ENCODE measurements at regions not wholly inside any gene's neighbourhood (a gene's known extent, or its start where the extent isn't known, plus 50 kb on each side); places are given as distances from the start of the nearest gene placed in this dataset.

DNA sequence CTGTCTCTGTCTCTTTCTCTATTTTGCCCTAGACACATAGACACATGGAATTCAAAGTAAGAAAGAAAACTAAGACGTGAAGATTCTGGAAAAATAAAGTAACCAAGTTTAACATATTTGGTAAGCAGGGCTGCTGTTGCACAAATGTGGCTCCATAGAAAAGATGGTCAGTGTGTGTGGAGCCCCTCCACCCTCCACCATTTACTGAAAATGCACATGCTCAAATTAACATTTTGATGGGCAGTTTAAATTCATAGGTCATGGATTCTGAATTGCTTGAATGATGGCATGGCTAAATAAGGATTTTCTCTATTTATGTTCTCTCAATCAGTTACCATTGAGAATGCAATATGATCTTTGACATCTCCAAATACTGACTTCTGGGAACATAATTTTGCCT is 165.5 kb upstream of the CHRM2 start:
- TF ChIP-seq GATA2 (IDR thresholded peaks at IDR 0.05; ENCODE audit: low read depth, low read length), result no peak
- no peak for TF ChIP-seq GATA3 (IDR thresholded peaks at IDR 0.05; ENCODE audit: low read depth, low read length)

Data from SH-SY5Y (cell line).